ENCODE measurements at regions not wholly inside any gene's neighbourhood (a gene's known extent, or its start where the extent isn't known, plus 50 kb on each side); places are given as distances from the start of the nearest gene placed in this dataset.
"Not testable (repeated sequence)": the region's sequence is repeated elsewhere in the genome, so short reads cannot be mapped to it uniquely, and the experiment has no call there.

DNA sequence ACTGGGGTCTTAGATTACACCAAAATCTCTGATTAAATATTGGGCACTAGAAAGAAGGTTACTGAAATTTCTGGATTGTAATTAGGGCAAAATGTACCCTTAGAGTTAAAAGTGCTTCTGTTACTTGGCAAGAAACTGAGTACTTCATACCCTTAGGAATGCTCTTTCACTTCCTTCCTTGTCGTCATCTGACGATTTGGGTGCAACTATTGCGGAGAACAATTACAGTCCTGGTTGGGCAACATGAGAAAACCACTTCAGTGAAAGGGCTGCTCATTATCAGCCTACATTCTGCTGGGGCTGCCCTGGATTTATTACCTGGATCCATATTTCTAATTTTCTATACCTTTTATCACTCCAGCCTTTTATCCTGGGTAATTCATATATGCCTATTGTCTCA lies 348.5 kb upstream of the MDGA2 start:
- H3K9me3 ChIP-seq (ENCODE audit: control insufficient read depth, low read depth, low read length): no peaks in the 10 kb centered on the region
- no peaks in the 10 kb centered on the region for H3K27me3 ChIP-seq (ENCODE audit: control insufficient read depth, extremely low read depth, insufficient read depth, low read length)
- H3K4me2 ChIP-seq (ENCODE audit: control insufficient read depth, extremely low read depth, insufficient read depth, low read depth, low read length): no peak overlapping the region
- H3K9ac ChIP-seq (ENCODE audit: control insufficient read depth, extremely low read depth, insufficient read depth, low read length): no peak overlapping the region
- no peaks in the 10 kb centered on the region for H3K4me1 ChIP-seq (ENCODE audit: control insufficient read depth, extremely low read depth, insufficient read depth, low read length)
- no peaks in the 10 kb centered on the region for H3K36me3 ChIP-seq (ENCODE audit: control insufficient read depth in 2 of 2, extremely low read depth in 1 of 2, insufficient read depth in 2 of 2, low read length in 2 of 2)
- TF ChIP-seq, protein P1, sequence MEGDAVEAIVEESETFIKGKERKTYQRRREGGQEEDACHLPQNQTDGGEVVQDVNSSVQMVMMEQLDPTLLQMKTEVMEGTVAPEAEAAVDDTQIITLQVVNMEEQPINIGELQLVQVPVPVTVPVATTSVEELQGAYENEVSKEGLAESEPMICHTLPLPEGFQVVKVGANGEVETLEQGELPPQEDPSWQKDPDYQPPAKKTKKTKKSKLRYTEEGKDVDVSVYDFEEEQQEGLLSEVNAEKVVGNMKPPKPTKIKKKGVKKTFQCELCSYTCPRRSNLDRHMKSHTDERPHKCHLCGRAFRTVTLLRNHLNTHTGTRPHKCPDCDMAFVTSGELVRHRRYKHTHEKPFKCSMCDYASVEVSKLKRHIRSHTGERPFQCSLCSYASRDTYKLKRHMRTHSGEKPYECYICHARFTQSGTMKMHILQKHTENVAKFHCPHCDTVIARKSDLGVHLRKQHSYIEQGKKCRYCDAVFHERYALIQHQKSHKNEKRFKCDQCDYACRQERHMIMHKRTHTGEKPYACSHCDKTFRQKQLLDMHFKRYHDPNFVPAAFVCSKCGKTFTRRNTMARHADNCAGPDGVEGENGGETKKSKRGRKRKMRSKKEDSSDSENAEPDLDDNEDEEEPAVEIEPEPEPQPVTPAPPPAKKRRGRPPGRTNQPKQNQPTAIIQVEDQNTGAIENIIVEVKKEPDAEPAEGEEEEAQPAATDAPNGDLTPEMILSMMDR (optimal IDR thresholded peaks at IDR 0.05 in 1 of 3, IDR thresholded peaks at IDR 0.05 in 1 of 3, conservative IDR thresholded peaks at IDR 0.05 in 1 of 3; ENCODE audit: extremely low read depth in 1 of 3, insufficient read depth in 2 of 3, low read length in 3 of 3): no peak
- TF ChIP-seq EZH2 (IDR thresholded peaks at IDR 0.05; ENCODE audit: low read length): no peak
- DNase-seq (ENCODE audit: low read depth, low spot score) (no peak), FAIRE-seq (no peak)
- H3K27ac ChIP-seq (ENCODE audit: control insufficient read depth, insufficient read depth, low read length): no peak overlapping the region
- dilution Hi-C loops (cut with MboI; ENCODE audit: extremely low pct_ligation_motif_present, low sequenced_read_pairs): no loop called here
- no peak overlapping the region for H3K4me3 ChIP-seq (ENCODE audit: control insufficient read depth in 2 of 3, extremely low read depth in 1 of 3, insufficient read depth in 2 of 3, low read depth in 1 of 3, low read length in 3 of 3)
- H4K20me1 ChIP-seq (ENCODE audit: control insufficient read depth, extremely low read depth, insufficient read depth, low read length): no peaks in the 10 kb centered on the region
- H2AFZ ChIP-seq (ENCODE audit: control insufficient read depth, low read length): no peak overlapping the region
- no peaks in the 10 kb centered on the region for H3K79me2 ChIP-seq (ENCODE audit: control insufficient read depth, insufficient read depth, low read length)
- H3K9me1 ChIP-seq (ENCODE audit: control insufficient read depth, extremely low read depth, insufficient read depth, low read length): no peaks in the 10 kb centered on the region

DNA sequence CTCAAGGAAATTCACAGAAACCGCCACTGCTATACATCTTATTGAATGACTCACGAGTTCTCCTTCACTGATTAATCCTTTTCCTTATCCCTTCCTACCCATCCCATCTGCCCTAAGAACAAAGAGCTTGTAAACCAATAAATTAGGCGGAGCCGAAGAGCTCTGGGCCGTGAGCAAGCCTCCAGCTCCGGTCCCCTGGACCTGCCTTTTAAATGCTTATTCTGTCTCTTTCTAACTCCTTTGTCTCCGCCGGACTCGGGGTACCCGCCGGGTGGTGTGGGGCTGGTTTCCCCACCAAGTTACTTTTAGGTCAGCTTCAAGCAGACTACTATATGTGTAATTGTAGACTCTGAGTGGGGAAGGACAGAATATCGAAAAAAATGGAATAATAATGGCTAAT lies 336.1 kb upstream of the MDGA2 start:
- H3K79me2 ChIP-seq (ENCODE audit: control insufficient read depth, insufficient read depth, low read length); DNase-seq (ENCODE audit: low read depth, low spot score); H3K9me1 ChIP-seq (ENCODE audit: control insufficient read depth, extremely low read depth, insufficient read depth, low read length); FAIRE-seq; dilution Hi-C loops (cut with MboI; ENCODE audit: extremely low pct_ligation_motif_present, low sequenced_read_pairs); H3K4me2 ChIP-seq (ENCODE audit: control insufficient read depth, extremely low read depth, insufficient read depth, low read depth, low read length); H3K9ac ChIP-seq (ENCODE audit: control insufficient read depth, extremely low read depth, insufficient read depth, low read length); H3K36me3 ChIP-seq (ENCODE audit: control insufficient read depth in 2 of 2, extremely low read depth in 1 of 2, insufficient read depth in 2 of 2, low read length in 2 of 2); H3K27ac ChIP-seq (ENCODE audit: control insufficient read depth, insufficient read depth, low read length); H2AFZ ChIP-seq (ENCODE audit: control insufficient read depth, low read length); H3K27me3 ChIP-seq (ENCODE audit: control insufficient read depth, extremely low read depth, insufficient read depth, low read length); H3K4me1 ChIP-seq (ENCODE audit: control insufficient read depth, extremely low read depth, insufficient read depth, low read length); H3K4me3 ChIP-seq (ENCODE audit: control insufficient read depth in 2 of 3, extremely low read depth in 1 of 3, insufficient read depth in 2 of 3, low read depth in 1 of 3, low read length in 3 of 3); H3K9me3 ChIP-seq (ENCODE audit: control insufficient read depth, low read depth, low read length); H4K20me1 ChIP-seq (ENCODE audit: control insufficient read depth, extremely low read depth, insufficient read depth, low read length): not testable (repeated sequence)

DNA sequence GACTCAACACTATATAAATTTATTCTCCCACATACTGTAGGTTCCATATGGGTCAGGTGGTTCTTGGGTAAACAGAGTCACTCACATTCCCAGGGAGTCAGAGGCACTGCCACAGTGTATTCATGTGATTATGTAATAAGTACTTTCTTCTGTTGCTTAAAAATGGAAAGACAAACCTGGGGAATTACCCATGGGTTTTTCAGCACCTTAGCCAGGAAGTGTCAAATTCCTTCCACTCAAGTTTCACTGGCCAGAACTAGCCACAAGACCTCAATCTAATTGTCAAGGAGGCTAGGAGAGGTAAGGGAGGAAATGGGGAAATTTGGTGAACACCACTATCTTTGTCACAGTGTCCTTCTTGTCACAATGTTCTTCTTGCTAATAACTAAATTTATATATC lies 333.2 kb upstream of the MDGA2 start:
- H3K79me2 ChIP-seq (ENCODE audit: control insufficient read depth, insufficient read depth, low read length): no peaks in the 10 kb centered on the region
- no peaks in the 10 kb centered on the region for H3K4me1 ChIP-seq (ENCODE audit: control insufficient read depth, extremely low read depth, insufficient read depth, low read length)
- no peaks in the 10 kb centered on the region for H4K20me1 ChIP-seq (ENCODE audit: control insufficient read depth, extremely low read depth, insufficient read depth, low read length)
- no peak overlapping the region for H3K4me3 ChIP-seq (ENCODE audit: control insufficient read depth in 2 of 3, extremely low read depth in 1 of 3, insufficient read depth in 2 of 3, low read depth in 1 of 3, low read length in 3 of 3)
- no peak for DNase-seq (ENCODE audit: low read depth, low spot score)
- H3K27ac ChIP-seq (ENCODE audit: control insufficient read depth, insufficient read depth, low read length): no peak overlapping the region
- no peak overlapping the region for H3K4me2 ChIP-seq (ENCODE audit: control insufficient read depth, extremely low read depth, insufficient read depth, low read depth, low read length)
- H3K27me3 ChIP-seq (ENCODE audit: control insufficient read depth, extremely low read depth, insufficient read depth, low read length): no peaks in the 10 kb centered on the region
- no peak for TF ChIP-seq EZH2 (IDR thresholded peaks at IDR 0.05; ENCODE audit: low read length)
- TF ChIP-seq, protein P1 (optimal IDR thresholded peaks at IDR 0.05 in 1 of 3, IDR thresholded peaks at IDR 0.05 in 1 of 3, conservative IDR thresholded peaks at IDR 0.05 in 1 of 3; ENCODE audit: extremely low read depth in 1 of 3, insufficient read depth in 2 of 3, low read length in 3 of 3): no peak
- no peaks in the 10 kb centered on the region for H3K9me1 ChIP-seq (ENCODE audit: control insufficient read depth, extremely low read depth, insufficient read depth, low read length)
- no peaks in the 10 kb centered on the region for H3K36me3 ChIP-seq (ENCODE audit: control insufficient read depth in 2 of 2, extremely low read depth in 1 of 2, insufficient read depth in 2 of 2, low read length in 2 of 2)
- H3K9me3 ChIP-seq (ENCODE audit: control insufficient read depth, low read depth, low read length): no peaks in the 10 kb centered on the region
- FAIRE-seq: no peak
- H2AFZ ChIP-seq (ENCODE audit: control insufficient read depth, low read length): no peak overlapping the region
- dilution Hi-C loops (cut with MboI; ENCODE audit: extremely low pct_ligation_motif_present, low sequenced_read_pairs): no loop called here
- no peak overlapping the region for H3K9ac ChIP-seq (ENCODE audit: control insufficient read depth, extremely low read depth, insufficient read depth, low read length)
